HepG2 (cell line): ENCODE measurements at regions not wholly inside any gene's neighbourhood (a gene's known extent, or its start where the extent isn't known, plus 50 kb on each side); places are given as distances from the start of the nearest gene placed in this dataset.

Source experiments
- ATAC-seq: fragments of 200-7000 bp; cut with Tn5 transposase; 3 replicates; pipeline ENCODE4 v1.9.1; 2020; ENCODE audit warnings: mild to moderate bottlenecking, moderate library complexity
- BruUV-seq: library from RNA; stranded (reverse); fragments of 400-500 nt; replicated peaks from 2 replicates; lab custom pipeline; 2021; lab: Mats Ljungman, UMichigan
- CTCF ChIA-PET: fragments of 300-600 bp; formaldehyde crosslinking; extraction: SDS; loops from one replicate; lab custom pipeline; 2021; ENCODE audit warnings: low total read pairs, inconsistent platforms, low intra/inter-chr PET ratio; lab: Yijun Ruan, JAX
- POLR2A ChIA-PET: fragments of 350-600 bp; sonication (Branson Sonifier 250); formaldehyde crosslinking; loops from one replicate; lab custom pipeline; 2020; ENCODE audit warnings: antibody characterized with exemption, inconsistent platforms; lab: Yijun Ruan, JAX
- DNase-seq: peaks from one replicate; pipeline ENCODE4 v3.0.0-alpha.2; 2015; ENCODE audit warnings: low spot score
- FAIRE-seq: peaks from 3 replicates; lab custom pipeline; 2011; peaks lifted over from hg19 to GRCh38; lab: Jason Lieb, UNC
- H2AFZ ChIP-seq: one replicate; pipeline ENCODE4 v1.6.1; 2011; ENCODE audit warnings: low read length, inconsistent platforms
- H3K27ac ChIP-seq: fragments of 300-600 bp; 3 replicates; pipeline ENCODE4 v1.8.0; 2011; ENCODE audit warnings: mixed run types, mild to moderate bottlenecking, mixed read lengths, low read length, inconsistent platforms; ENCODE audit not compliant: insufficient read depth; ENCODE audit errors: extremely low read length
- H3K27me3 ChIP-seq, 2 experiments: fragments of 200-600 bp in 1 of 2; 2 replicates in 1 of 2; 3 replicates in 1 of 2; pipeline versions ENCODE4 v1.6.0 to v1.8.0; 2011; ENCODE audit warnings: low read length in 2 of 2, mild to moderate bottlenecking in 2 of 2, moderate library complexity in 2 of 2, inconsistent platforms in 1 of 2; ENCODE audit not compliant: insufficient read depth in 2 of 2, control insufficient read depth in 1 of 2
- H3K36me3 ChIP-seq, 2 experiments: fragments of 200-600 bp in 1 of 2; replicated peaks in 1 of 2; 2 replicates in 1 of 2; 3 replicates in 1 of 2; pipeline versions ENCODE4 v1.5.1 to v1.8.0; 2011; ENCODE audit warnings: low read length in 2 of 2, inconsistent platforms in 1 of 2; ENCODE audit not compliant: insufficient read depth in 2 of 2, control insufficient read depth in 1 of 2
- H3K4me1 ChIP-seq: 2 replicates; pipeline ENCODE4 v1.5.1; 2012; ENCODE audit warnings: low read length, inconsistent platforms; ENCODE audit not compliant: insufficient read depth
- H3K4me2 ChIP-seq: 2 replicates; pipeline ENCODE4 v1.6.0; 2011; ENCODE audit warnings: low read depth, low read length, inconsistent platforms
- H3K4me3 ChIP-seq, 3 experiments: fragments of 200-600 bp in 1 of 3; sonication (generic), shearing (Covaris generic) in 1 of 3; replicated peaks in 1 of 3; 2 replicates each; pipeline ENCODE4 v1.5.1; 2011 to 2016; ENCODE audit warnings: low read length in 3 of 3, inconsistent platforms in 2 of 3, low read depth in 2 of 3, mild to moderate bottlenecking in 2 of 3, control low read depth in 1 of 3, mixed read lengths in 1 of 3; ENCODE audit not compliant: insufficient read depth in 1 of 3
- H3K79me2 ChIP-seq: one replicate; pipeline ENCODE4 v1.6.1; 2011; ENCODE audit warnings: low read length, inconsistent platforms; ENCODE audit not compliant: insufficient read depth
- H3K9ac ChIP-seq: 2 replicates; pipeline ENCODE4 v1.6.0; 2011; ENCODE audit warnings: mild to moderate bottlenecking, low read depth, low read length, inconsistent platforms; ENCODE audit not compliant: insufficient read depth
- H3K9me3 ChIP-seq: 2 replicates; pipeline ENCODE4 v1.5.1; 2012; ENCODE audit warnings: mild to moderate bottlenecking, low read length
- H4K20me1 ChIP-seq: 2 replicates; pipeline ENCODE4 v1.6.0; 2011; ENCODE audit warnings: inconsistent platforms, mild to moderate bottlenecking, low read length, moderate library complexity; ENCODE audit not compliant: insufficient read depth
- DR1 ChIP-seq: sonication (generic); formaldehyde crosslinking; IDR thresholded peaks from 2 replicates; pipeline ENCODE4 v1.8.0; 2021; ENCODE audit warnings: mild to moderate bottlenecking, missing genetic modification reagents, inconsistent platforms
- LCORL ChIP-seq, 2 experiments: fragments of 450-650 bp in 1 of 2; sonication (generic) in 1 of 2; formaldehyde crosslinking in 1 of 2; IDR thresholded peaks; 2 replicates each; pipeline versions ENCODE4 v1.5.0 to v1.6.1; 2017 to 2020; ENCODE audit warnings: antibody characterized with exemption in 1 of 2, missing genetic modification reagents in 1 of 2
- MAFK ChIP-seq, 2 experiments: IDR thresholded peaks in 1 of 2; conservative IDR thresholded peaks in 1 of 2; 2 replicates each; pipeline ENCODE4 v1.6.1; 2011; ENCODE audit warnings: improper control_type of control experiment in 2 of 2, low read length in 2 of 2
- MED8 ChIP-seq: sonication (generic); formaldehyde crosslinking; IDR thresholded peaks from 2 replicates; pipeline ENCODE4 v1.8.1; 2023; ENCODE audit warnings: mild to moderate bottlenecking, missing genetic modification reagents; ENCODE audit not compliant: insufficient replicate concordance
- POLR2AphosphoS5 ChIP-seq: IDR thresholded peaks from 2 replicates; pipeline ENCODE4 v1.6.1; 2012; ENCODE audit warnings: low read depth, low read length
- RXRB ChIP-seq: IDR thresholded peaks from 2 replicates; pipeline ENCODE4 v1.6.1; 2016; ENCODE audit warnings: borderline replicate concordance, missing genetic modification reagents, missing compliant biosample characterization
- ZNF558 ChIP-seq: sonication (generic); formaldehyde crosslinking; IDR thresholded peaks from 2 replicates; pipeline ENCODE4 v1.9.0; 2022; ENCODE audit warnings: mild to moderate bottlenecking, missing genetic modification reagents, borderline replicate concordance
- WGBS: methylation state at CpG from one replicate; pipeline ENCODE4 v1.1.6; 2017; ENCODE audit warnings: low lambda C conversion rate; 5-methylcytosine and 5-hydroxymethylcytosine counted together
- in situ Hi-C: cut with HindIII; loops from 2 replicates; pipeline ENCODE4 v1.10.0; 2017; ENCODE audit warnings: low pct_unique_long_range_greater_than_20kb; ENCODE audit not compliant: extremely low pct_ligation_motif_present
- intact Hi-C: fragments of 100-400 bp; cut with micrococcal nuclease; formaldehyde crosslinking; loops from one replicate; pipeline ENCODE4 v1.10.0; 2022; ENCODE audit not compliant: unreplicated experiment
- TF ChIP-seq, protein P1 (sequence below): sonication (generic); formaldehyde crosslinking; conservative IDR thresholded peaks from 2 replicates; pipeline ENCODE4 v1.4.0; 2020; ENCODE audit warnings: mild to moderate bottlenecking, missing genetic modification reagents, moderate library complexity
- TF ChIP-seq, protein P2 (sequence below): sonication (generic); formaldehyde crosslinking; IDR thresholded peaks from 2 replicates; pipeline ENCODE4 v1.4.0; 2020; ENCODE audit warnings: missing genetic modification reagents
- TF ChIP-seq, protein P3 (sequence below): sonication (generic); formaldehyde crosslinking; IDR thresholded peaks from 2 replicates; pipeline ENCODE4 v1.8.0; 2022; ENCODE audit warnings: low read depth, missing genetic modification reagents
- TF ChIP-seq, protein P4 (sequence below): sonication (generic); formaldehyde crosslinking; IDR thresholded peaks from 2 replicates; pipeline ENCODE4 v1.4.0; 2020; ENCODE audit warnings: mild to moderate bottlenecking, missing genetic modification reagents
- TF ChIP-seq, protein P5 (sequence below): sonication (generic); formaldehyde crosslinking; IDR thresholded peaks from 2 replicates; pipeline ENCODE4 v1.4.0; 2020; ENCODE audit warnings: missing genetic modification reagents, mild to moderate bottlenecking, borderline replicate concordance

DNA sequence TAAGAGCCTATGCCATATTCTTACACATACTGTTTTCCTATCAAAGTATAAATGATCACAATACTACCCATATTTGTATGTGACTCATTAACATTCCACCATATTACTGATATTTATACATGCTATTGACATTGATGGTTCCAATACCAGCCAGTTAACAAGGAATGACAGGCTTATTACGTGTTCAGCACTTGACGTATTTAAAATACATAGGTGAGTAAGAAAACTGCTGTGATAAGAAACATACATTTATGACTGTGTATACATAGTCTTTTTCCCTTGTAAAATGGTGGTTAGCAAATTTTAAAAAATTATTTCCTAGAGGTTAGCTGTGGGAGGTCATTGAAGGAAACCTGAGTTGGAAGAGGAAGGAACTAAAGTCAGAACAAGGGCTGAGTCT is 81.1 kb upstream of the NEUROD6 start:
- Histone ChIP-seq H3K4me2 (no peak overlapping the region), H3K27me3 (no peaks in the 10 kb centered on the region), H3K9me3 (no peaks in the 10 kb centered on the region), H3K27ac (no peak overlapping the region), H3K4me1 (no peaks in the 10 kb centered on the region), H3K4me3 (no peak overlapping the region), H3K9ac (no peak overlapping the region), H2AFZ (no peak overlapping the region), H4K20me1 (no peaks in the 10 kb centered on the region), H3K36me3 (no peaks in the 10 kb centered on the region), H3K79me2 (no peaks in the 10 kb centered on the region)
- CTCF ChIA-PET, result no interaction called here
- BruUV-seq, result no TSS peak
- no peak for FAIRE-seq
- no peak for ATAC-seq
- in situ Hi-C loops (no loop called here), intact Hi-C loops (no loop called here)
- WGBS, result 6% methylated on average over 2 of the region's 2 CpGs
- DNase-seq, result no peak
- POLR2A ChIA-PET, result no interaction called here
- TF ChIP-seq RXRB, result no peak
- no peak for TF ChIP-seq MAFK (conservative IDR thresholded peaks at IDR 0.05 in 1 of 2, IDR thresholded peaks at IDR 0.05 in 1 of 2; ENCODE audit: low read length in 2 of 2)
- no peak for TF ChIP-seq ZNF558 (CRISPR knock-in tag)
- no peak for TF ChIP-seq MED8 (CRISPR knock-in tag)
- TF ChIP-seq DR1 (CRISPR knock-in tag), result no peak
- TF ChIP-seq, protein P1, sequence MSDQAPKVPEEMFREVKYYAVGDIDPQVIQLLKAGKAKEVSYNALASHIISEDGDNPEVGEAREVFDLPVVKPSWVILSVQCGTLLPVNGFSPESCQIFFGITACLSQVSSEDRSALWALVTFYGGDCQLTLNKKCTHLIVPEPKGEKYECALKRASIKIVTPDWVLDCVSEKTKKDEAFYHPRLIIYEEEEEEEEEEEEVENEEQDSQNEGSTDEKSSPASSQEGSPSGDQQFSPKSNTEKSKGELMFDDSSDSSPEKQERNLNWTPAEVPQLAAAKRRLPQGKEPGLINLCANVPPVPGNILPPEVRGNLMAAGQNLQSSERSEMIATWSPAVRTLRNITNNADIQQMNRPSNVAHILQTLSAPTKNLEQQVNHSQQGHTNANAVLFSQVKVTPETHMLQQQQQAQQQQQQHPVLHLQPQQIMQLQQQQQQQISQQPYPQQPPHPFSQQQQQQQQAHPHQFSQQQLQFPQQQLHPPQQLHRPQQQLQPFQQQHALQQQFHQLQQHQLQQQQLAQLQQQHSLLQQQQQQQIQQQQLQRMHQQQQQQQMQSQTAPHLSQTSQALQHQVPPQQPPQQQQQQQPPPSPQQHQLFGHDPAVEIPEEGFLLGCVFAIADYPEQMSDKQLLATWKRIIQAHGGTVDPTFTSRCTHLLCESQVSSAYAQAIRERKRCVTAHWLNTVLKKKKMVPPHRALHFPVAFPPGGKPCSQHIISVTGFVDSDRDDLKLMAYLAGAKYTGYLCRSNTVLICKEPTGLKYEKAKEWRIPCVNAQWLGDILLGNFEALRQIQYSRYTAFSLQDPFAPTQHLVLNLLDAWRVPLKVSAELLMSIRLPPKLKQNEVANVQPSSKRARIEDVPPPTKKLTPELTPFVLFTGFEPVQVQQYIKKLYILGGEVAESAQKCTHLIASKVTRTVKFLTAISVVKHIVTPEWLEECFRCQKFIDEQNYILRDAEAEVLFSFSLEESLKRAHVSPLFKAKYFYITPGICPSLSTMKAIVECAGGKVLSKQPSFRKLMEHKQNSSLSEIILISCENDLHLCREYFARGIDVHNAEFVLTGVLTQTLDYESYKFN (CRISPR knock-in tag), result no peak
- TF ChIP-seq, protein P2, sequence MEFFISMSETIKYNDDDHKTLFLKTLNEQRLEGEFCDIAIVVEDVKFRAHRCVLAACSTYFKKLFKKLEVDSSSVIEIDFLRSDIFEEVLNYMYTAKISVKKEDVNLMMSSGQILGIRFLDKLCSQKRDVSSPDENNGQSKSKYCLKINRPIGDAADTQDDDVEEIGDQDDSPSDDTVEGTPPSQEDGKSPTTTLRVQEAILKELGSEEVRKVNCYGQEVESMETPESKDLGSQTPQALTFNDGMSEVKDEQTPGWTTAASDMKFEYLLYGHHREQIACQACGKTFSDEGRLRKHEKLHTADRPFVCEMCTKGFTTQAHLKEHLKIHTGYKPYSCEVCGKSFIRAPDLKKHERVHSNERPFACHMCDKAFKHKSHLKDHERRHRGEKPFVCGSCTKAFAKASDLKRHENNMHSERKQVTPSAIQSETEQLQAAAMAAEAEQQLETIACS, result no peak
- TF ChIP-seq, protein P3, sequence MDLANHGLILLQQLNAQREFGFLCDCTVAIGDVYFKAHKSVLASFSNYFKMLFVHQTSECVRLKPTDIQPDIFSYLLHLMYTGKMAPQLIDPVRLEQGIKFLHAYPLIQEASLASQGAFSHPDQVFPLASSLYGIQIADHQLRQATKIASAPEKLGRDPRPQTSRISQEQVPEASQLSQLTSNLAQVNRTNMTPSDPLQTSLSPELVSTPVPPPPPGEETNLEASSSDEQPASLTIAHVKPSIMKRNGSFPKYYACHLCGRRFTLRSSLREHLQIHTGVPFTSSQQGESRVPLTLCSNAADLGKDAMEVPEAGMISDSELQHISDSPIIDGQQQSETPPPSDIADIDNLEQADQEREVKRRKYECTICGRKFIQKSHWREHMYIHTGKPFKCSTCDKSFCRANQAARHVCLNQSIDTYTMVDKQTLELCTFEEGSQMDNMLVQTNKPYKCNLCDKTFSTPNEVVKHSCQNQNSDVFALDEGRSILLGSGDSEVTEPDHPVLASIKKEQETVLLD (CRISPR knock-in tag), result no peak
- TF ChIP-seq, protein P4, sequence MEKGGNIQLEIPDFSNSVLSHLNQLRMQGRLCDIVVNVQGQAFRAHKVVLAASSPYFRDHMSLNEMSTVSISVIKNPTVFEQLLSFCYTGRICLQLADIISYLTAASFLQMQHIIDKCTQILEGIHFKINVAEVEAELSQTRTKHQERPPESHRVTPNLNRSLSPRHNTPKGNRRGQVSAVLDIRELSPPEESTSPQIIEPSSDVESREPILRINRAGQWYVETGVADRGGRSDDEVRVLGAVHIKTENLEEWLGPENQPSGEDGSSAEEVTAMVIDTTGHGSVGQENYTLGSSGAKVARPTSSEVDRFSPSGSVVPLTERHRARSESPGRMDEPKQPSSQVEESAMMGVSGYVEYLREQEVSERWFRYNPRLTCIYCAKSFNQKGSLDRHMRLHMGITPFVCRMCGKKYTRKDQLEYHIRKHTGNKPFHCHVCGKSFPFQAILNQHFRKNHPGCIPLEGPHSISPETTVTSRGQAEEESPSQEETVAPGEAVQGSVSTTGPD (CRISPR knock-in tag), result no peak
- TF ChIP-seq, protein P5, sequence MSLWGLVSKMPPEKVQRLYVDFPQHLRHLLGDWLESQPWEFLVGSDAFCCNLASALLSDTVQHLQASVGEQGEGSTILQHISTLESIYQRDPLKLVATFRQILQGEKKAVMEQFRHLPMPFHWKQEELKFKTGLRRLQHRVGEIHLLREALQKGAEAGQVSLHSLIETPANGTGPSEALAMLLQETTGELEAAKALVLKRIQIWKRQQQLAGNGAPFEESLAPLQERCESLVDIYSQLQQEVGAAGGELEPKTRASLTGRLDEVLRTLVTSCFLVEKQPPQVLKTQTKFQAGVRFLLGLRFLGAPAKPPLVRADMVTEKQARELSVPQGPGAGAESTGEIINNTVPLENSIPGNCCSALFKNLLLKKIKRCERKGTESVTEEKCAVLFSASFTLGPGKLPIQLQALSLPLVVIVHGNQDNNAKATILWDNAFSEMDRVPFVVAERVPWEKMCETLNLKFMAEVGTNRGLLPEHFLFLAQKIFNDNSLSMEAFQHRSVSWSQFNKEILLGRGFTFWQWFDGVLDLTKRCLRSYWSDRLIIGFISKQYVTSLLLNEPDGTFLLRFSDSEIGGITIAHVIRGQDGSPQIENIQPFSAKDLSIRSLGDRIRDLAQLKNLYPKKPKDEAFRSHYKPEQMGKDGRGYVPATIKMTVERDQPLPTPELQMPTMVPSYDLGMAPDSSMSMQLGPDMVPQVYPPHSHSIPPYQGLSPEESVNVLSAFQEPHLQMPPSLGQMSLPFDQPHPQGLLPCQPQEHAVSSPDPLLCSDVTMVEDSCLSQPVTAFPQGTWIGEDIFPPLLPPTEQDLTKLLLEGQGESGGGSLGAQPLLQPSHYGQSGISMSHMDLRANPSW (CRISPR knock-in tag), result no peak
- no peak for TF ChIP-seq LCORL (IDR thresholded peaks at IDR 0.05)
- no peak for TF ChIP-seq LCORL (CRISPR knock-in tag; IDR thresholded peaks at IDR 0.05)
- TF ChIP-seq POLR2AphosphoS5, result no peak
